Panc1 (cell line): ENCODE measurements at regions not wholly inside any gene's neighbourhood (a gene's known extent, or its start where the extent isn't known, plus 50 kb on each side); places are given as distances from the start of the nearest gene placed in this dataset.

ENCODE experiments used
- ATAC-seq: fragments of 200-7000 bp; cut with Tn5 transposase; 2 replicates; pipeline ENCODE4 v1.9.1; 2020; ENCODE audit warnings: mild to moderate bottlenecking, moderate library complexity
- BruUV-seq: library from RNA; stranded (reverse); fragments of 400-500 nt; replicated peaks from 2 replicates; lab custom pipeline; 2021; lab: Mats Ljungman, UMichigan
- CTCF ChIA-PET: fragments of 300-600 bp; sonication (Branson Sonifier 250); formaldehyde crosslinking; loops from one replicate; lab custom pipeline; 2022; ENCODE audit warnings: antibody characterized with exemption; lab: Charles Lee
- POLR2A ChIA-PET: fragments of 300-600 bp; sonication (Branson Sonifier 250); formaldehyde crosslinking; loops from one replicate; lab custom pipeline; 2022; ENCODE audit warnings: antibody characterized with exemption; lab: Charles Lee
- DNase-seq: peaks from one replicate; pipeline ENCODE4 v3.0.0-alpha.2; 2010; ENCODE audit warnings: low read depth, low spot score
- H3K27ac ChIP-seq: 2 replicates; pipeline ENCODE4 v1.5.1; 2011; ENCODE audit warnings: mild to moderate bottlenecking, low read length, inconsistent platforms
- H3K27me3 ChIP-seq: fragments of 200-500 bp; sonication (Bioruptor generic); 2 replicates; pipeline ENCODE4 v1.6.0; 2014; ENCODE audit warnings: low read length, inconsistent platforms; ENCODE audit not compliant: control insufficient read depth, insufficient read depth
- H3K36me3 ChIP-seq: fragments of 200-500 bp; sonication (Bioruptor generic); 2 replicates; pipeline ENCODE4 v1.5.1; 2014; ENCODE audit warnings: inconsistent platforms, mild to moderate bottlenecking, low read length, moderate library complexity; ENCODE audit not compliant: control insufficient read depth, insufficient read depth
- H3K4me1 ChIP-seq: 2 replicates; pipeline ENCODE4 v1.5.1; 2011; ENCODE audit warnings: inconsistent platforms, mild to moderate bottlenecking, low read length, moderate library complexity; ENCODE audit not compliant: control insufficient read depth, insufficient read depth
- H3K4me3 ChIP-seq, 2 experiments: 2 replicates each; pipeline ENCODE4 v1.5.1; 2011 to 2012; ENCODE audit warnings: low read depth in 2 of 2, low read length in 2 of 2, mild to moderate bottlenecking in 2 of 2, inconsistent platforms in 1 of 2, moderate library complexity in 1 of 2
- H3K9me3 ChIP-seq: fragments of 200-500 bp; sonication (Bioruptor generic); 2 replicates; pipeline ENCODE4 v1.5.1; 2014; ENCODE audit warnings: low read depth, mild to moderate bottlenecking, inconsistent platforms, low read length, moderate library complexity; ENCODE audit not compliant: control insufficient read depth, insufficient read depth
- POLR2AphosphoS5 ChIP-seq: IDR thresholded peaks from 2 replicates; pipeline ENCODE4 v1.6.1; 2012; ENCODE audit warnings: mild to moderate bottlenecking, low read depth, low read length, moderate library complexity
- SIN3A ChIP-seq: IDR thresholded peaks from 2 replicates; pipeline ENCODE4 v1.6.1; 2012; ENCODE audit warnings: low read depth, mild to moderate bottlenecking, low read length, moderate library complexity, borderline replicate concordance; ENCODE audit not compliant: insufficient read depth
- TCF7L2 ChIP-seq: IDR thresholded peaks from 2 replicates; pipeline ENCODE4 v1.6.1; 2011; ENCODE audit warnings: mild to moderate bottlenecking, low read depth, low read length, inconsistent platforms
- in situ Hi-C: cut with HindIII; loops from 2 replicates; pipeline ENCODE4 v1.10.0; 2016; ENCODE audit warnings: low sequenced_read_pairs, low pct_unique_long_range_greater_than_20kb
- intact Hi-C: fragments of 100-400 bp; cut with micrococcal nuclease; formaldehyde crosslinking; loops from one replicate; pipeline ENCODE4 v1.10.0; 2022; ENCODE audit not compliant: unreplicated experiment
- TF ChIP-seq, protein P1 (sequence below), 2 experiments: IDR thresholded peaks; 2 replicates each; pipeline ENCODE4 v1.6.1; 2011 to 2012; ENCODE audit warnings: low read depth in 2 of 2, control low read depth in 1 of 2, low read length in 1 of 2, mild to moderate bottlenecking in 1 of 2, moderate library complexity in 1 of 2; ENCODE audit not compliant: insufficient read depth in 1 of 2
- TF ChIP-seq, protein P2 (sequence below): fragments of 450-650 bp; IDR thresholded peaks from 2 replicates; pipeline ENCODE4 v1.5.1; 2017; ENCODE audit warnings: mild to moderate bottlenecking

DNA sequence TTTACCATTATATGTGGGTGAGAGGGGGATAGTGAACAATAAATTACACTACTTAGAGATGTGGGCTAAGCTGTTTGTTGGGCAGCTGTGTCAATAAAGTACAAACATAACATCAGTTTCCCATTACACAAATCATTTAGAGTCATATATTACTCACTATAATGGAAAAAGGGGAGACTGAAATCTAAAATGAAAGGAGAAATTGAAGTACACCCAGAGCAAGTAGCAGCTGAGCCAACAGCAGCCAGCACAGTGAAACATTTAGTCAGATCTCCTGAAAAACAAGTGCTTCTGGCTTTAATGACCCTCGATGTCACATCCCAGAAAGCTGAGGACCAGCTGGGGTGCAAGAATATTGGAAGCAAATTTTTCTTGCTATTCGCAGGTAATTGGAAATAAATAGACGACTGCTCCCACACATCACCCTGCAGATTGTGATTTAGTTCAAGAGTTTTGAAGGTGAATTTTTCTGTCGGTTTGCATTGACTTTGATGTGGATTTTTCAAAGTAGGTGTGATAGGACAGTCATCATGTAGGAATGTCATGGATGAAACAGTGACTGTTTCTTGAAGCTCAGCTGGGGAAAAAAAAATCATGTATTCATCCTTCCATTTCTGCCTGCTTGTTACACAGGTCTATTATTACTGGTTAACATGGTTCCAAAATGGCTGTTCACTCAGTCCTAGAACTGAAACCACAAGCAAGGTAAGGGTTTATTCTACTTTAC, 1607.3 kb upstream of the CELF4 start:
- POLR2A ChIA-PET: no interaction called here
- intact Hi-C loops: no loop called here
- no peak for DNase-seq

DNA sequence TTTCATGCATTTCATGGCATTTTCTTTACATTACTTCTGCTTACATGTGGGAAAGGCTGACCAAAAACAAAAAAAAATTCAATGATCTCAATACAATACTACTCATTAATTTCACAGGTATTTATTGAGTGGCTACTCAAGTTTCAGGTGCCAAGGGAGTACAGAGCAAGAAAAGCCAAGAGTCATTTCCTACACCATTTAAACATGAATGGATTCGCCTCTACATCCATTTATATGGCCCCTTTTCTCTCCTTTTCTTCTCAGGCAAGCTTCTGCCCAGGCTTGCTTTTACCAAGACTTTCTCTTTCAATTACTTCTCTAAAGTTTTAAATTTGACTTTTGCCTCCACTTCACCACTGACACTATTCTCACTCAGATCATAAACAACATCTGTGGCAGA, 1603.1 kb upstream of the CELF4 start:
- DNase-seq (no peak), ATAC-seq (no peak)
- ChIA-PET POLR2A (no interaction called here), CTCF (no interaction called here)
- in situ Hi-C loops (no loop called here), intact Hi-C loops (no loop called here)
- TF ChIP-seq SIN3A (no peak), TCF7L2 (no peak)
- Histone ChIP-seq H3K9me3 (no peaks in the 10 kb centered on the region), H3K27ac (no peak overlapping the region), H3K36me3 (no peaks in the 10 kb centered on the region), H3K27me3 (no peaks in the 10 kb centered on the region), H3K4me3 (no peak overlapping the region), H3K4me1 (no peaks in the 10 kb centered on the region)
- BruUV-seq: no TSS peak

More for the DNA sequence above, 1607.3 kb upstream of the CELF4 start:
- Histone ChIP-seq H3K9me3 (no peaks in the 10 kb centered on the region), H3K27me3 (no peaks in the 10 kb centered on the region), H3K4me3 (no peak overlapping the region), H3K4me1 (no peaks in the 10 kb centered on the region), H3K27ac (no peak overlapping the region), H3K36me3 (no peaks in the 10 kb centered on the region)
- no peak for ATAC-seq
- no TSS peak for BruUV-seq
- TF ChIP-seq TCF7L2 (no peak), POLR2AphosphoS5 (no peak), SIN3A (no peak)
- TF ChIP-seq, protein P1, sequence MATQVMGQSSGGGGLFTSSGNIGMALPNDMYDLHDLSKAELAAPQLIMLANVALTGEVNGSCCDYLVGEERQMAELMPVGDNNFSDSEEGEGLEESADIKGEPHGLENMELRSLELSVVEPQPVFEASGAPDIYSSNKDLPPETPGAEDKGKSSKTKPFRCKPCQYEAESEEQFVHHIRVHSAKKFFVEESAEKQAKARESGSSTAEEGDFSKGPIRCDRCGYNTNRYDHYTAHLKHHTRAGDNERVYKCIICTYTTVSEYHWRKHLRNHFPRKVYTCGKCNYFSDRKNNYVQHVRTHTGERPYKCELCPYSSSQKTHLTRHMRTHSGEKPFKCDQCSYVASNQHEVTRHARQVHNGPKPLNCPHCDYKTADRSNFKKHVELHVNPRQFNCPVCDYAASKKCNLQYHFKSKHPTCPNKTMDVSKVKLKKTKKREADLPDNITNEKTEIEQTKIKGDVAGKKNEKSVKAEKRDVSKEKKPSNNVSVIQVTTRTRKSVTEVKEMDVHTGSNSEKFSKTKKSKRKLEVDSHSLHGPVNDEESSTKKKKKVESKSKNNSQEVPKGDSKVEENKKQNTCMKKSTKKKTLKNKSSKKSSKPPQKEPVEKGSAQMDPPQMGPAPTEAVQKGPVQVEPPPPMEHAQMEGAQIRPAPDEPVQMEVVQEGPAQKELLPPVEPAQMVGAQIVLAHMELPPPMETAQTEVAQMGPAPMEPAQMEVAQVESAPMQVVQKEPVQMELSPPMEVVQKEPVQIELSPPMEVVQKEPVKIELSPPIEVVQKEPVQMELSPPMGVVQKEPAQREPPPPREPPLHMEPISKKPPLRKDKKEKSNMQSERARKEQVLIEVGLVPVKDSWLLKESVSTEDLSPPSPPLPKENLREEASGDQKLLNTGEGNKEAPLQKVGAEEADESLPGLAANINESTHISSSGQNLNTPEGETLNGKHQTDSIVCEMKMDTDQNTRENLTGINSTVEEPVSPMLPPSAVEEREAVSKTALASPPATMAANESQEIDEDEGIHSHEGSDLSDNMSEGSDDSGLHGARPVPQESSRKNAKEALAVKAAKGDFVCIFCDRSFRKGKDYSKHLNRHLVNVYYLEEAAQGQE (IDR thresholded peaks at IDR 0.05; ENCODE audit: insufficient read depth in 1 of 2, low read depth in 2 of 2, low read length in 1 of 2): no peak
- TF ChIP-seq, protein P2, sequence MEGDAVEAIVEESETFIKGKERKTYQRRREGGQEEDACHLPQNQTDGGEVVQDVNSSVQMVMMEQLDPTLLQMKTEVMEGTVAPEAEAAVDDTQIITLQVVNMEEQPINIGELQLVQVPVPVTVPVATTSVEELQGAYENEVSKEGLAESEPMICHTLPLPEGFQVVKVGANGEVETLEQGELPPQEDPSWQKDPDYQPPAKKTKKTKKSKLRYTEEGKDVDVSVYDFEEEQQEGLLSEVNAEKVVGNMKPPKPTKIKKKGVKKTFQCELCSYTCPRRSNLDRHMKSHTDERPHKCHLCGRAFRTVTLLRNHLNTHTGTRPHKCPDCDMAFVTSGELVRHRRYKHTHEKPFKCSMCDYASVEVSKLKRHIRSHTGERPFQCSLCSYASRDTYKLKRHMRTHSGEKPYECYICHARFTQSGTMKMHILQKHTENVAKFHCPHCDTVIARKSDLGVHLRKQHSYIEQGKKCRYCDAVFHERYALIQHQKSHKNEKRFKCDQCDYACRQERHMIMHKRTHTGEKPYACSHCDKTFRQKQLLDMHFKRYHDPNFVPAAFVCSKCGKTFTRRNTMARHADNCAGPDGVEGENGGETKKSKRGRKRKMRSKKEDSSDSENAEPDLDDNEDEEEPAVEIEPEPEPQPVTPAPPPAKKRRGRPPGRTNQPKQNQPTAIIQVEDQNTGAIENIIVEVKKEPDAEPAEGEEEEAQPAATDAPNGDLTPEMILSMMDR: no peak
- CTCF ChIA-PET: no interaction called here
- in situ Hi-C loops: no loop called here

DNA sequence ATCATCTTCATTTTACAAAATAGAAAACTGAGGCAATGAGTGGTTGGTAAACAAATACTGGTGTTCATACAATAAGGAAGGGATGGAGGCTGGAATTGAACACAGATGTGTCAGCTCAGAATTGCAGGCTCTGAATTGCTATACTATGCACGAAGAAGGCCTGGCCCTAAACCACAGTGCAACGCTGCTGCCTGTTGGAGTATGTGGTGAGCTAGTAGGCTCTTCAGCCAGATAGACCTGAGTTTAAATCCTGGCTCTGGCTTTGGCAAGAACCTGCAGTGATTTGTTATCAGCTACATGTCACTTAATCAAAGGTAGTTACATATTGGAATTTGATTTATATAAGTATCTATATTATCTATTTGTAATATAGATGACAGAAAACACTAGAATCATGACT, 1602.4 kb upstream of the CELF4 start:
- TF ChIP-seq, protein P1 (IDR thresholded peaks at IDR 0.05; ENCODE audit: insufficient read depth in 1 of 2, low read depth in 2 of 2, low read length in 1 of 2): no peak
- TF ChIP-seq, protein P2: no peak
- TF ChIP-seq SIN3A (no peak), POLR2AphosphoS5 (no peak), TCF7L2 (no peak)
- no peak overlapping the region for H3K4me3 ChIP-seq
- no peak overlapping the region for H3K27ac ChIP-seq
- ATAC-seq (no peak), DNase-seq (no peak)
- no peaks in the 10 kb centered on the region for H3K27me3 ChIP-seq
- in situ Hi-C loops (no loop called here), intact Hi-C loops (no loop called here)
- CTCF ChIA-PET: no interaction called here
- H3K9me3 ChIP-seq: no peaks in the 10 kb centered on the region
- POLR2A ChIA-PET: no interaction called here
- no peaks in the 10 kb centered on the region for H3K36me3 ChIP-seq
- H3K4me1 ChIP-seq: no peaks in the 10 kb centered on the region
- BruUV-seq: no TSS peak
